H9 (cell line): ENCODE measurements at regions not wholly inside any gene's neighbourhood (a gene's known extent, or its start where the extent isn't known, plus 50 kb on each side); places are given as distances from the start of the nearest gene placed in this dataset.

ENCODE experiments used
- DNase-seq: peaks from one replicate; pipeline ENCODE4 v3.0.0-alpha.2; 2017
- H2AFZ ChIP-seq: one replicate; pipeline ENCODE4 v1.6.1; 2013; ENCODE audit warnings: mild to moderate bottlenecking, low read length, control low read depth, moderate library complexity
- H2AK5ac ChIP-seq: 2 replicates; pipeline ENCODE4 v1.6.1; 2013; ENCODE audit warnings: low read length, control low read depth, mixed read lengths; ENCODE audit not compliant: insufficient read length
- H2BK120ac ChIP-seq: one replicate; pipeline ENCODE4 v1.6.1; 2013; ENCODE audit warnings: low read depth, mild to moderate bottlenecking, low read length, control low read depth, inconsistent platforms; ENCODE audit not compliant: poor library complexity, severe bottlenecking
- H2BK12ac ChIP-seq: 2 replicates; pipeline ENCODE4 v1.6.1; 2013; ENCODE audit warnings: low read length, control low read depth, mixed read lengths, low read depth; ENCODE audit not compliant: insufficient read length
- H2BK15ac ChIP-seq: 2 replicates; pipeline ENCODE4 v1.6.1; 2013; ENCODE audit warnings: low read depth, low read length, control low read depth
- H2BK20ac ChIP-seq: one replicate; pipeline ENCODE4 v1.6.1; 2013; ENCODE audit warnings: low read depth, mild to moderate bottlenecking, low read length, control low read depth, inconsistent platforms; ENCODE audit not compliant: poor library complexity, severe bottlenecking
- H2BK5ac ChIP-seq: 2 replicates; pipeline ENCODE4 v1.6.1; 2013; ENCODE audit warnings: low read length, control low read depth, mixed read lengths; ENCODE audit not compliant: insufficient read length
- H3K14ac ChIP-seq: 2 replicates; pipeline ENCODE4 v1.6.1; 2013; ENCODE audit warnings: low read length, control low read depth; ENCODE audit not compliant: insufficient read depth
- H3K18ac ChIP-seq: 2 replicates; pipeline ENCODE4 v1.6.1; 2013; ENCODE audit warnings: low read depth, mild to moderate bottlenecking, mixed read lengths, low read length, control low read depth; ENCODE audit not compliant: insufficient read length
- H3K23ac ChIP-seq: 2 replicates; pipeline ENCODE4 v1.6.1; 2013; ENCODE audit warnings: low read length, control low read depth, mixed read lengths, low read depth; ENCODE audit not compliant: insufficient read length
- H3K23me2 ChIP-seq: 2 replicates; pipeline ENCODE4 v1.6.1; 2013; ENCODE audit warnings: low read depth, mild to moderate bottlenecking, mixed read lengths, low read length, control low read depth; ENCODE audit not compliant: insufficient read length, poor library complexity, severe bottlenecking
- H3K27ac ChIP-seq: 2 replicates; pipeline ENCODE4 v1.5.1; 2013; ENCODE audit warnings: low read length, control low read depth, mixed read lengths, low read depth; ENCODE audit not compliant: insufficient read length
- H3K27me3 ChIP-seq: 2 replicates; pipeline ENCODE4 v1.6.1; 2013; ENCODE audit warnings: low read length, control low read depth, inconsistent platforms; ENCODE audit not compliant: insufficient read depth
- H3K4ac ChIP-seq: 2 replicates; pipeline ENCODE4 v1.6.1; 2013; ENCODE audit warnings: low read depth, mild to moderate bottlenecking, control low read depth, inconsistent platforms, low read length, moderate library complexity
- H3K4me1 ChIP-seq: 2 replicates; pipeline ENCODE4 v1.6.1; 2013; ENCODE audit warnings: low read length, control low read depth, inconsistent platforms; ENCODE audit not compliant: insufficient read depth
- H3K4me2 ChIP-seq: 2 replicates; pipeline ENCODE4 v1.6.1; 2013; ENCODE audit warnings: low read length, control low read depth, mixed read lengths; ENCODE audit not compliant: insufficient read length, insufficient read depth
- H3K56ac ChIP-seq: 2 replicates; pipeline ENCODE4 v1.6.1; 2013; ENCODE audit warnings: low read depth, mild to moderate bottlenecking, mixed read lengths, low read length, control low read depth; ENCODE audit not compliant: insufficient read length
- H3K79me1 ChIP-seq: 2 replicates; pipeline ENCODE4 v1.6.1; 2013; ENCODE audit warnings: low read depth, mild to moderate bottlenecking, moderate library complexity, low read length, control low read depth, inconsistent platforms; ENCODE audit not compliant: insufficient read depth, poor library complexity, severe bottlenecking
- H3K79me2 ChIP-seq: 2 replicates; pipeline ENCODE4 v1.6.1; 2013; ENCODE audit warnings: low read length, control low read depth, inconsistent platforms; ENCODE audit not compliant: insufficient read depth
- H3K9ac ChIP-seq: 2 replicates; pipeline ENCODE4 v1.6.1; 2013; ENCODE audit warnings: low read length, control low read depth, mixed read lengths; ENCODE audit not compliant: insufficient read length; ENCODE audit errors: extremely low read depth
- H3K9me3 ChIP-seq: one replicate; pipeline ENCODE4 v1.6.1; 2013; ENCODE audit warnings: low read depth, low read length, inconsistent platforms; ENCODE audit not compliant: control insufficient read depth
- H3T11ph ChIP-seq: one replicate; pipeline ENCODE4 v1.6.1; 2013; ENCODE audit warnings: mild to moderate bottlenecking, low read length, control low read depth, inconsistent platforms
- H4K20me1 ChIP-seq: one replicate; pipeline ENCODE4 v1.6.1; 2013; ENCODE audit not compliant: control insufficient read depth, insufficient read length, insufficient read depth
- H4K5ac ChIP-seq: 2 replicates; pipeline ENCODE4 v1.6.1; 2013; ENCODE audit warnings: low read depth, mild to moderate bottlenecking, mixed read lengths, low read length, control low read depth; ENCODE audit not compliant: insufficient read length
- H4K8ac ChIP-seq: replicated peaks from 2 replicates; pipeline ENCODE4 v1.6.1; 2013; ENCODE audit warnings: low read length, control low read depth, mixed read lengths, low read depth; ENCODE audit not compliant: insufficient read length
- H4K91ac ChIP-seq: 2 replicates; pipeline ENCODE4 v1.6.1; 2013; ENCODE audit warnings: low read depth, mild to moderate bottlenecking, moderate library complexity, mixed read lengths, low read length, control low read depth; ENCODE audit not compliant: insufficient read length
- H3K27ac Mint-ChIP-seq, 3 experiments: 2 replicates in 2 of 3; 3 replicates in 1 of 3; pipeline ENCODE4 v1.8.0; 2020 to 2021; ENCODE audit warnings: mixed read lengths in 3 of 3, mild to moderate bottlenecking in 1 of 3, moderate library complexity in 1 of 3
- H3K27me3 Mint-ChIP-seq: 2 replicates; pipeline ENCODE4 v1.8.0; 2021; ENCODE audit warnings: low read depth, mild to moderate bottlenecking, moderate library complexity, mixed read lengths
- H3K36me3 Mint-ChIP-seq, 3 experiments: 2 replicates in 2 of 3; 3 replicates in 1 of 3; pipeline ENCODE4 v1.8.0; 2020 to 2021; ENCODE audit warnings: low read depth in 3 of 3, mixed read lengths in 3 of 3; ENCODE audit not compliant: insufficient read depth in 1 of 3
- H3K4me1 Mint-ChIP-seq, 2 experiments: 2 replicates each; pipeline ENCODE4 v1.8.0; 2020; ENCODE audit warnings: mixed read lengths in 2 of 2
- H3K4me3 Mint-ChIP-seq, 2 experiments: 2 replicates in 1 of 2; 3 replicates in 1 of 2; pipeline ENCODE4 v1.8.0; 2020 to 2021; ENCODE audit warnings: mild to moderate bottlenecking in 2 of 2, mixed read lengths in 2 of 2, moderate library complexity in 1 of 2
- H3K9me3 Mint-ChIP-seq, 2 experiments: 2 replicates in 1 of 2; 3 replicates in 1 of 2; pipeline ENCODE4 v1.8.0; 2020; ENCODE audit warnings: mild to moderate bottlenecking in 2 of 2, mixed read lengths in 2 of 2, moderate library complexity in 1 of 2
- WGBS: extraction: QIAGEN DNeasy Blood & Tissue Kit; methylation state at CpG from one replicate; pipeline ENCODE4 v1.1.7; 2013; ENCODE audit warnings: missing lambda C conversion rate, low lambda C conversion rate, mixed read lengths; ENCODE audit not compliant: insufficient read length; ENCODE audit errors: extremely low coverage; 5-methylcytosine and 5-hydroxymethylcytosine counted together
- TF ChIP-seq, protein P1 (sequence below): fragments of 200-600 bp; sonication (generic); conservative IDR thresholded peaks from 3 replicates; pipeline ENCODE4 v1.8.0; 2021; ENCODE audit warnings: antibody characterized with exemption, mild to moderate bottlenecking

DNA sequence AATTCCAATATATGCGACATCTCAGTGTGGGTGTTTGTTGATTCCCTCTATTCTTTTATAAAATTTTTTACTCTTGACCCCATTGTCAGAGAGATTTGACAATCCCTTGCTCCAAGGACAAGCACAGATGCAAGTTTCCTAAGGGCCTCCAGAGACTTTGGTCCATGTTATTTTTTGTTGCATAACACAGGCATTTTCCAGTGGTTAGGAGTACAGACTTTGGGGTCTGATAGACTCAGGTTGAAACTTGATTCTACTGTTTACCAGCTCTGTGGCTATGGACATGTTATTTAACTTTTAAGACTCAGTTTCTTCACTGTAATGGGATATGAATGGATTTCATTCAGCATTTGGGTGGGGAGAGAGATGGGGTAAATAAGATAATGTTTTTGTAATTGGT lies 361.3 kb downstream of the ENC1 start:
- no peak overlapping the region for H2BK12ac ChIP-seq
- H3K27me3 ChIP-seq = no peaks in the 10 kb centered on the region
- H3K79me2 ChIP-seq = no peaks in the 10 kb centered on the region
- H3K4ac ChIP-seq = no peak overlapping the region
- no peak overlapping the region for H4K5ac ChIP-seq
- no peak overlapping the region for H4K91ac ChIP-seq
- no peak overlapping the region for H3K23ac ChIP-seq
- H3K36me3 Mint-ChIP-seq = no peaks in the 10 kb centered on the region
- DNase-seq = no peak
- H3K79me1 ChIP-seq = no peaks in the 10 kb centered on the region
- peaks cover 2% of the 10 kb centered on the region; the same call in 1 of the 2 replicates for H3K4me1 ChIP-seq
- WGBS = no CpG with 5 or more reads among the region's 1 CpG
- H3K27ac Mint-ChIP-seq = no peak overlapping the region
- H3K9me3 ChIP-seq = no peaks in the 10 kb centered on the region
- H3K23me2 ChIP-seq = no peaks in the 10 kb centered on the region
- no peak overlapping the region for H2BK120ac ChIP-seq
- H3K56ac ChIP-seq = no peak overlapping the region
- H2BK20ac ChIP-seq = no peak overlapping the region
- H2AK5ac ChIP-seq = no peak overlapping the region
- no peaks in the 10 kb centered on the region for H3K9me3 Mint-ChIP-seq
- H3K27me3 Mint-ChIP-seq = no peaks in the 10 kb centered on the region
- H3K14ac ChIP-seq = no peak overlapping the region
- H3K4me2 ChIP-seq = no peak overlapping the region
- H3K27ac ChIP-seq = no peak overlapping the region
- no peak overlapping the region for H3K18ac ChIP-seq
- H2AFZ ChIP-seq = no peak overlapping the region
- no peak overlapping the region for H2BK15ac ChIP-seq
- H3T11ph ChIP-seq = no peak overlapping the region
- TF ChIP-seq, protein P1, sequence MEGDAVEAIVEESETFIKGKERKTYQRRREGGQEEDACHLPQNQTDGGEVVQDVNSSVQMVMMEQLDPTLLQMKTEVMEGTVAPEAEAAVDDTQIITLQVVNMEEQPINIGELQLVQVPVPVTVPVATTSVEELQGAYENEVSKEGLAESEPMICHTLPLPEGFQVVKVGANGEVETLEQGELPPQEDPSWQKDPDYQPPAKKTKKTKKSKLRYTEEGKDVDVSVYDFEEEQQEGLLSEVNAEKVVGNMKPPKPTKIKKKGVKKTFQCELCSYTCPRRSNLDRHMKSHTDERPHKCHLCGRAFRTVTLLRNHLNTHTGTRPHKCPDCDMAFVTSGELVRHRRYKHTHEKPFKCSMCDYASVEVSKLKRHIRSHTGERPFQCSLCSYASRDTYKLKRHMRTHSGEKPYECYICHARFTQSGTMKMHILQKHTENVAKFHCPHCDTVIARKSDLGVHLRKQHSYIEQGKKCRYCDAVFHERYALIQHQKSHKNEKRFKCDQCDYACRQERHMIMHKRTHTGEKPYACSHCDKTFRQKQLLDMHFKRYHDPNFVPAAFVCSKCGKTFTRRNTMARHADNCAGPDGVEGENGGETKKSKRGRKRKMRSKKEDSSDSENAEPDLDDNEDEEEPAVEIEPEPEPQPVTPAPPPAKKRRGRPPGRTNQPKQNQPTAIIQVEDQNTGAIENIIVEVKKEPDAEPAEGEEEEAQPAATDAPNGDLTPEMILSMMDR = no peak
- H2BK5ac ChIP-seq = no peak overlapping the region
- H3K9ac ChIP-seq = no peak overlapping the region
- no peak overlapping the region for H4K8ac ChIP-seq
- no peaks in the 10 kb centered on the region for H4K20me1 ChIP-seq
- H3K4me3 Mint-ChIP-seq = no peak overlapping the region
- H3K4me1 Mint-ChIP-seq = peaks cover 7 to 12% of the 10 kb centered on the region in 2 experiments
